Testis (tissue), 2 donors: ENCODE measurements at regions not wholly inside any gene's neighbourhood (a gene's known extent, or its start where the extent isn't known, plus 50 kb on each side); places are given as distances from the start of the nearest gene placed in this dataset.
"Not testable (repeated sequence)": the region's sequence is repeated elsewhere in the genome, so short reads cannot be mapped to it uniquely, and the experiment has no call there.

Experiments used
- DNase-seq: peaks from one replicate; pipeline ENCODE4 v3.0.0-alpha.2; 2019
- H3K27ac ChIP-seq, 2 donors: fragments of 200-600 bp; sonication (generic); one replicate each; pipeline ENCODE4 v1.5.1; 2019
- H3K27me3 ChIP-seq: fragments of 200-600 bp; sonication (generic); one replicate; pipeline ENCODE4 v1.5.1; 2019
- H3K36me3 ChIP-seq: fragments of 200-600 bp; sonication (generic); one replicate; pipeline ENCODE4 v1.5.1; 2017; ENCODE audit warnings: low read depth; ENCODE audit errors: missing control alignments
- H3K4me1 ChIP-seq: fragments of 200-600 bp; sonication (generic); one replicate; pipeline ENCODE4 v1.5.1; 2019
- H3K4me3 ChIP-seq, 2 donors: fragments of 200-600 bp; sonication (generic); one replicate each; pipeline ENCODE4 v1.5.1; 2017 to 2019
- H3K9me3 ChIP-seq: fragments of 200-600 bp; sonication (generic); one replicate; pipeline ENCODE4 v1.5.1; 2017
- CTCF ChIP-seq, 3 experiments: fragments of 450-650 bp in 2 of 3; fragments of 200-600 bp in 1 of 3; sonication (generic) in 1 of 3; IDR thresholded peaks; one replicate each; pipeline ENCODE4 v1.5.1; 2016 to 2019; ENCODE audit warnings: antibody characterized with exemption in 3 of 3, mild to moderate bottlenecking in 2 of 3, moderate library complexity in 1 of 3
- WGBS, 2 donors: methylation state at CpG; one replicate each; pipeline ENCODE4 v1.1.5; 2018; 5-methylcytosine and 5-hydroxymethylcytosine counted together
- intact Hi-C: fragments of 100-400 bp; cut with DNase I; formaldehyde crosslinking; loops from one replicate; pipeline ENCODE4 v1.15.1; 2023; ENCODE audit warnings: low total_unique reads

GRCh38 chrY:3491423-3491822 is 87.4 kb upstream of the TGIF2LY start:
- not testable (repeated sequence) for H3K4me1 ChIP-seq

GRCh38 chrY:3494539-3494938 is 84.3 kb upstream of the TGIF2LY start:
- H3K4me3 ChIP-seq, H3K36me3 ChIP-seq, H3K27ac ChIP-seq, DNase-seq, H3K27me3 ChIP-seq, H3K9me3 ChIP-seq, intact Hi-C loops, H3K4me1 ChIP-seq: not testable (repeated sequence)
- 100% methylated on average over 3 of the region's 3 CpGs for WGBS, 2 donors

More at GRCh38 chrY:3491423-3491822, 87.4 kb upstream of the TGIF2LY start:
- DNase-seq, H3K4me3 ChIP-seq, intact Hi-C loops, H3K9me3 ChIP-seq, H3K27me3 ChIP-seq, H3K27ac ChIP-seq, H3K36me3 ChIP-seq: not testable (repeated sequence)
- WGBS, 2 donors, result 67% methylated on average over 1 of the region's 1 CpG; no CpG with 5 or more reads in 1 of the 2 donors

GRCh38 chrY:3527040-3527439 is 51.8 kb upstream of the TGIF2LY start:
- WGBS, 2 donors, result 0% methylated on average over 1 of the region's 5 CpGs; no CpG with 5 or more reads in 1 of the 2 donors
- H3K9me3 ChIP-seq, H3K36me3 ChIP-seq, H3K4me1 ChIP-seq, H3K27ac ChIP-seq, intact Hi-C loops, H3K27me3 ChIP-seq, H3K4me3 ChIP-seq: not testable (repeated sequence)
- peak; percentile 47 for DNase-seq
- peak in 2 of 3 experiments; percentile 32 to 37 for TF ChIP-seq CTCF (IDR thresholded peaks at IDR 0.05)
